ENCODE measurements at regions not wholly inside any gene's neighbourhood (a gene's known extent, or its start where the extent isn't known, plus 50 kb on each side); places are given as distances from the start of the nearest gene placed in this dataset.

- TF ChIP-seq EZH2 (IDR thresholded peaks at IDR 0.05; ENCODE audit: low read depth, low read length, severe bottlenecking), result no peak
- TF ChIP-seq ZNF274 (IDR thresholded peaks at IDR 0.05; ENCODE audit: borderline replicate concordance, extremely low read depth, low read length), result no peak
- TF ChIP-seq TAF1 (IDR thresholded peaks at IDR 0.05; ENCODE audit: low read depth, low read length), result no peak
- TF ChIP-seq, protein P1, sequence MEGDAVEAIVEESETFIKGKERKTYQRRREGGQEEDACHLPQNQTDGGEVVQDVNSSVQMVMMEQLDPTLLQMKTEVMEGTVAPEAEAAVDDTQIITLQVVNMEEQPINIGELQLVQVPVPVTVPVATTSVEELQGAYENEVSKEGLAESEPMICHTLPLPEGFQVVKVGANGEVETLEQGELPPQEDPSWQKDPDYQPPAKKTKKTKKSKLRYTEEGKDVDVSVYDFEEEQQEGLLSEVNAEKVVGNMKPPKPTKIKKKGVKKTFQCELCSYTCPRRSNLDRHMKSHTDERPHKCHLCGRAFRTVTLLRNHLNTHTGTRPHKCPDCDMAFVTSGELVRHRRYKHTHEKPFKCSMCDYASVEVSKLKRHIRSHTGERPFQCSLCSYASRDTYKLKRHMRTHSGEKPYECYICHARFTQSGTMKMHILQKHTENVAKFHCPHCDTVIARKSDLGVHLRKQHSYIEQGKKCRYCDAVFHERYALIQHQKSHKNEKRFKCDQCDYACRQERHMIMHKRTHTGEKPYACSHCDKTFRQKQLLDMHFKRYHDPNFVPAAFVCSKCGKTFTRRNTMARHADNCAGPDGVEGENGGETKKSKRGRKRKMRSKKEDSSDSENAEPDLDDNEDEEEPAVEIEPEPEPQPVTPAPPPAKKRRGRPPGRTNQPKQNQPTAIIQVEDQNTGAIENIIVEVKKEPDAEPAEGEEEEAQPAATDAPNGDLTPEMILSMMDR (IDR thresholded peaks at IDR 0.05; ENCODE audit: control extremely low read depth in 1 of 3, insufficient read depth in 1 of 3, low read depth in 1 of 3, low read length in 3 of 3), result no peak
- no peak for TF ChIP-seq SUZ12 (IDR thresholded peaks at IDR 0.05; ENCODE audit: low read length)
- no peak for TF ChIP-seq CBX5 (IDR thresholded peaks at IDR 0.05; ENCODE audit: low read depth, low read length)
- no peak for TF ChIP-seq EP300 (IDR thresholded peaks at IDR 0.05; ENCODE audit: borderline replicate concordance in 1 of 2, low read depth in 2 of 2, low read length in 2 of 2)
- no peak for TF ChIP-seq POLR2A (IDR thresholded peaks at IDR 0.05; ENCODE audit: control extremely low read depth in 1 of 2, low read depth in 2 of 2, low read length in 2 of 2)
- TF ChIP-seq CEBPB (IDR thresholded peaks at IDR 0.05; ENCODE audit: low read depth, low read length), result no peak
- TF ChIP-seq JUND (IDR thresholded peaks at IDR 0.05; ENCODE audit: low read length), result no peak
Observed at GRCh38 chr20:60478533-60478932, 520.3 kb downstream of the CDH26 start.

Data from H1 (cell line).